Epithelial cell of esophagus (primary cell): ENCODE measurements at regions not wholly inside any gene's neighbourhood (a gene's known extent, or its start where the extent isn't known, plus 50 kb on each side); places are given as distances from the start of the nearest gene placed in this dataset.

ENCODE experiments used
- DNase-seq: peaks from one replicate; pipeline ENCODE4 v3.0.0; 2010; ENCODE audit warnings: low read depth
- H3K4me3 ChIP-seq: 2 replicates; pipeline ENCODE4 v1.5.1; 2011; ENCODE audit warnings: mild to moderate bottlenecking, low read length, control low read depth
- TF ChIP-seq, protein P1 (sequence below): IDR thresholded peaks from 2 replicates; pipeline ENCODE4 v1.5.1; 2011; ENCODE audit warnings: low read depth, mild to moderate bottlenecking, low read length, control low read depth, inconsistent platforms; ENCODE audit not compliant: insufficient read depth; ENCODE audit errors: missing control alignments

DNA sequence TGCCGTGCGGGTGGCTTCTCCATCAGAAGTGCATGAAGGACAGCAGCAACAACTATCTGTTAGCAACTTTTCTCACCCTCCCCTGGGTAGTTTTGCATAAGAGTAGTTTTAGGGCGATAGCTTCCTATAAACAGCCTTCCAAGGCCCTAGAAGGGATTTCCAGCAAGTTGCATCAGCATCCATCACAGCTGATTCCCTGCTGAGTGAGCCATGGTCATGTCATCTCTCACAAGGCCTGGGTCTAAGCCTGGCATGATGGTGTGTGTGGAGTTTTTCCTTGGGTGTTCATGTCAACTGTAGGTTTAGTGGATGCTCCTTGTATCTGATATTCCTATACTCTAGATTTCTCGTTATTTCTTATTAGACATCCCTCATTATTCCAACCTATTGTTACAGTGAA, 2324.7 kb upstream of the AGA start:
- H3K4me3 ChIP-seq: no peak overlapping the region
- TF ChIP-seq, protein P1, sequence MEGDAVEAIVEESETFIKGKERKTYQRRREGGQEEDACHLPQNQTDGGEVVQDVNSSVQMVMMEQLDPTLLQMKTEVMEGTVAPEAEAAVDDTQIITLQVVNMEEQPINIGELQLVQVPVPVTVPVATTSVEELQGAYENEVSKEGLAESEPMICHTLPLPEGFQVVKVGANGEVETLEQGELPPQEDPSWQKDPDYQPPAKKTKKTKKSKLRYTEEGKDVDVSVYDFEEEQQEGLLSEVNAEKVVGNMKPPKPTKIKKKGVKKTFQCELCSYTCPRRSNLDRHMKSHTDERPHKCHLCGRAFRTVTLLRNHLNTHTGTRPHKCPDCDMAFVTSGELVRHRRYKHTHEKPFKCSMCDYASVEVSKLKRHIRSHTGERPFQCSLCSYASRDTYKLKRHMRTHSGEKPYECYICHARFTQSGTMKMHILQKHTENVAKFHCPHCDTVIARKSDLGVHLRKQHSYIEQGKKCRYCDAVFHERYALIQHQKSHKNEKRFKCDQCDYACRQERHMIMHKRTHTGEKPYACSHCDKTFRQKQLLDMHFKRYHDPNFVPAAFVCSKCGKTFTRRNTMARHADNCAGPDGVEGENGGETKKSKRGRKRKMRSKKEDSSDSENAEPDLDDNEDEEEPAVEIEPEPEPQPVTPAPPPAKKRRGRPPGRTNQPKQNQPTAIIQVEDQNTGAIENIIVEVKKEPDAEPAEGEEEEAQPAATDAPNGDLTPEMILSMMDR: no peak
- DNase-seq: no peak

DNA sequence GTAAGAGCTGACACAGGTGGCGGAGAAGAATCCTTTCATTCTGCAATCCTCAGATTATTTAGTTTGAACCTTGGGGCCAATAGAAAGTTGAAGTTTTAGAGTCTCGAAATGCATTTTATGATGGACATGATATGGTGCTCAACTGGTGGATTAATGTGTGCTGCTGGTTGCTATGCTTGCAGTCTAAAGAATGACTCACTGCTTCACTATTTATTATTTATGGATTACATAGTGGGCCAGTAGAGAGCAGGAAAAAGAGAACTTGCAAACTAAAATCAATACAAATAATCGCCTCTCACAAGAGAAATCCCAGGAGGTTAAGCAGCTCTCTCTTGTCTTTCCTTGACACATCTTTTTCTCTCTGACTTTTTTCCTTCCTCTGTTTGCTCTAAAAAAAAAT, 2326.8 kb upstream of the AGA start:
- TF ChIP-seq, protein P1: no peak
- DNase-seq: peak; percentile 2
- no peak overlapping the region for H3K4me3 ChIP-seq

- DNase-seq: no peak
- no peak overlapping the region for H3K4me3 ChIP-seq
- TF ChIP-seq, protein P1: no peak
Observed at GRCh38 chr4:179797738-179798137, 2355.5 kb upstream of the AGA start.

DNA sequence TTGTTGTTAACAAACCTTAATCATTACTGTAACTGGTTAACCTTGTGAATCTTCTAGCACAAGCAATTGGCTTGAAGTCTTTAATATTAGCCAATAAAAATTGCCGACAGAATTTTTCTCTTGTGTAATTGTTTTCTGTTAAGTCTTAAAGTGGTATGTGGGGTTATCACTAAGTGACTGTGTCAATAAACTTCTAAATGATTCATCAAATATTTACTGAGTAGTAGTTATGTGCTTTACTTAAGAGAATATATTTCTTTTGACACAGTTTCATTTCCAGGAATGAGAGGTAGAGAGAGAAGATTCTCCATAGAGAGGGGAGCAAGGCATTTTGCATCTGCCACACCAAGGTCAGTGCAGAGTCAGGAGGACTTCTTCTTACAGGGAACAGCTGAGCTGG, 2361.6 kb upstream of the AGA start:
- H3K4me3 ChIP-seq: no peak overlapping the region
- peak; percentile 4 for DNase-seq

GRCh38 chr4:179804440-179804839, 2362.2 kb upstream of the AGA start:
- TF ChIP-seq, protein P1: no peak
- no peak overlapping the region for H3K4me3 ChIP-seq
- no peak for DNase-seq

More for the DNA sequence above, 2361.6 kb upstream of the AGA start:
- TF ChIP-seq, protein P1: no peak

- TF ChIP-seq, protein P1: no peak
Observed at GRCh38 chr4:179817317-179817716, 2375.1 kb upstream of the AGA start.

DNA sequence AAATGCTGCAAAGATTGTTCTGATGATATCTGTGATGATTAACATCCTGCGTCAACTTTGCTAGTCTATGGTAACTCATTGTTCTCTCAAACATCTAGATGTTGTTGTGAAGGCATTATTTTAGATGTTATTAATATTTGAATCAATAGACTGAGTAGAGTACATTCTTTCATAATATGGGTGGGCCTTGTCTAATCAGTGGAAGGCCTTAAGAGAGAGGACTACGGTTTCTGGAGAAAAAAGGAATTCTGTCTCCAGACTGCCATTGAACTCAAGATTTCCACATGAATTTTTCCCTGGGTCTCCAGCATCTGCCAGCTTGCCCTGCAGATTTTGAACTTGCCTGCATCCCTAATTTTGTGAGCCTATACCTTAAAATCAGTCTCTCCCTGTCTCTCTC, 2381.1 kb upstream of the AGA start:
- TF ChIP-seq, protein P1: no peak
- DNase-seq: no peak
- H3K4me3 ChIP-seq: no peak overlapping the region

More at GRCh38 chr4:179817317-179817716, 2375.1 kb upstream of the AGA start:
- no peak for DNase-seq
- no peak overlapping the region for H3K4me3 ChIP-seq
